CD4-positive, alpha-beta T cell treated with Interleukin-4 for 1 hour (primary cell): ENCODE measurements at regions not wholly inside any gene's neighbourhood (a gene's known extent, or its start where the extent isn't known, plus 50 kb on each side); places are given as distances from the start of the nearest gene placed in this dataset.

Experiments used
- DNase-seq, 2 donors: peaks; one replicate each; pipeline ENCODE4 v3.0.0-alpha.2; 2020 to 2022

DNA sequence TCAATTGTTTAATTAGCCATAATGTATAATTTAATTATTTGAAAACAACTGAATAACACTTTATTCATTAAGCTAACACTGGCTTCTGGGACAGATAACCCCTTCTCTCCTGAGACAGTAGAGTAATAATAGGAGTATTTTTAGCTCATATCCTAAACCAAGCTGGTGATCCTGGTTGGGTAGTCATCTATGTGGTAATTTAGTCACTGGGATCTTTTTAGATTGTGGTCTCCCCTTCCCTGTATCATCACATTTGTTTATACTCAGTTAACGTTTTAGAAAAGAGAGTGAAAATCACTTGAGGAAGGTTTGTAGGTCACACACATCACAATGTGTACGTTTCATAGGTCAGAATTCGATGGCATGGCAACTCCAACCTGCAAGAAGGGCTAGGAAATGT, 1356.6 kb upstream of the ADGRL2 start:
- no peak for DNase-seq

DNA sequence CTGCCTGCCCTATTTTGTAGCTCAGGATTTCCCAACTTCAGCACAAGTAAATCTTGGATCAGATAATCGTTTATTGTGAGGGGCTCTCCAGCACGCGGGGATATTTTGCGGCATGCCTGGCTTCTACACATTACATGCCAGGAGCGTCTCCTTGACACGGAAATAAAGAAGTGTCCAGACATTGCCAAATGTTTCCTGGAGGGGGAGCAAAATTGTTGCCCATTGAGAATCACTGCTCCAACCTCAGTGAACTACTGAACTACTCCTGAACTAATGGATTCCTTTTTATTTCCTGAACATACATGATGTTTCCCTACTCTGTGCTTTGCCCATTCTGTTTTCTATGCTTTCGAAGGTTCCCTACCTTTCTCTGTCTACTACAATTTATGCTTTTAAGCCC, 1359.1 kb upstream of the ADGRL2 start:
- DNase-seq, result no peak

- no peak for DNase-seq
Observed at GRCh38 chr1:80436851-80437250, 1363.9 kb upstream of the ADGRL2 start.

GRCh38 chr1:80427881-80428280, 1372.9 kb upstream of the ADGRL2 start:
- DNase-seq, result no peak

- DNase-seq, result no peak
Observed at GRCh38 chr1:80424249-80424648, 1376.5 kb upstream of the ADGRL2 start.

DNA sequence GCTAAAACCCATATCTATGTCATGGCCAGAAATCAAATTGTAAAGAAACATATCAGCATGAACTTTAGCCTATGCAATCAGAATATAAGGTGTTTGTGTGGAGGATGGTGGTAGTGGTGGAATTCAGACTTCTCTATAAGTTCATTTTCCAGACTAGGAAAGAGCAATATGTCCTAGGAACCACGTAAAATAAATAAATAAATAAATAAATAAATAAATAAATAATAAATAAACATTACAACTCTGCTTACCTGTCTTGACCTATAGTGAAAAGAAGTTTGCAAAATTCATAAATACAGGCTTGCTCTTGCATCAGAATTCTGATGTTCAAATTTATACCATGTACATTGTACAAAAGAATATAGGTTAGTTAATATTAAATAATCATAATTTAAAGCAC, 1382.6 kb upstream of the ADGRL2 start:
- DNase-seq, result no peak

GRCh38 chr1:80417671-80418070, 1383.1 kb upstream of the ADGRL2 start:
- no peak for DNase-seq

GRCh38 chr1:80413969-80414368, 1386.8 kb upstream of the ADGRL2 start:
- DNase-seq, result no peak

DNA sequence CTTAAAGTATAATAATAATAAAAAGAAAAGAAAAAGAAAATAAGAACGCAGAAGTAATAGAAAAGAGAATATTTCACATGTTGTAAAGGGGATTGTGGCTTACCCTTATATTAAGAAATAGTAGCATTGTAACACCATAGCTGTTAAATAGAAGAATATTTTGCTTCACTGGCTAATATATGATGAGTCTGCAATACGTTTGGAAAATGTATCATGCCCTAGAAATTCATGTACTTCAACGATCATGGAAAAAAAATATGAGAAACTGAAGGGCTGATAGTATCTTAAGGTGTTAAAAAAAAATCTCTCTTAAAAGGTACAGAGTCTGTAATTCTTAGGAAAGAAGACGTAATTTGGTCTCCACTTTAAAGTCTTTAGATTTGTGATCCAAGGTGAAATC, 1390.5 kb upstream of the ADGRL2 start:
- DNase-seq, result no peak

DNA sequence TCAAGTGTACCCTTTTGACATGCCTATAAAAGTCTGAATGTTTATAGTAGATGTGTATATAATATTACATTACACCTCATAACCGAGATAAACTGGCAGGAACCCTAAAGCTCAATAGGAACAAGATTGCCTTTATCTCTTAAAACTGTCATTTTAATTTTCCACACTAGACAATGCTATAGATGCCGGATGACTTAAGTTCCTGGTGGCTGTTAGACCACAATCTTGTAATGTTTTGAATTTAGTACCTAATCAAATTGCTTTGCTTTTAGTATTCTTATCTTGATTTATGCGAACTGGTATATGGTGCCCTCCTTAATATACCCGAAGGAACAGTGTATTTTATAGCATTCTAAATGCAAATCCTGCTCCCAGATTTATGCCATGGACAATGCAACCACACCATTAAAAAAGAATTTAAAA, 1397.0 kb upstream of the ADGRL4 start:
- DNase-seq, result no peak

GRCh38 chr1:80402625-80403024, 1396.1 kb upstream of the ADGRL4 start:
- no peak for DNase-seq

DNA sequence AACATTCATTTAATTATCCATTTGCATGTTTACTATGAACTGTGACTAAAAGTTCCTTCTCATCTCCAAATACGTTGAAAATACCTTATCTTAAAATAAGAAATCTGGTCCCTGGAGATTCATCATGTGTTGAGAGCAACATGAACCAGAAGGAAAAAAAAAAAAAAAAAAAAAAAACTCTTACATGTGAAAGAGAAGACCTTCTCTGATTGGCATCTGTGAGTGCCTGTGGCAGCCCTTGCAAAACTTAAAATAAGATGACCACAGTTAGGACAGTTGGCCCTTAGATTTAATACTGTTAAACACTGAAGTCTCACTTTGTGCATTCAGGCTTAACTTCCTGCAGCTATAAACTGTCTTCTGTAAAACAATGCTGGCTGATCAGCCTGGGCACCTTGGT, 1395.2 kb upstream of the ADGRL4 start:
- DNase-seq, result no peak

- DNase-seq, result no peak
Observed at GRCh38 chr1:80392529-80392928, 1386.0 kb upstream of the ADGRL4 start.

DNA sequence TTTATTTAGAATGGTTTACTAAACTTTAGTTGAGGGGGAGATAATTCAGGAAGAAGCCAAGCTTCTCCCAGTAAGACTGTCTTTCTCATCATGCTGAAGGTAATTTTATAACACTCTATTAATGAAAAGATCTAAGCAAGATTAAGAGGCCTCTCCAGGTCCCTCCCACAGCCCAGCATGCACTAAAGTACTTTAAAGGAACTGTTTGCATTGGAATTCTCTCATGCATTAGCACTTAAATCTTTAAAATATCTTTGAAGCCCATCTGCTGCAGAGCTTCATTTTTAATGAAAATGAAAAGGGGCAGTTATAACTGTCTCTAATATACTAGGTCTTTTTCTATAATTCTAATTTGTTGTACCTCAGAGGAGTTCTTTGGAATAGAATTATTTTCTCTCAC, 1379.1 kb upstream of the ADGRL4 start:
- no peak for DNase-seq

DNA sequence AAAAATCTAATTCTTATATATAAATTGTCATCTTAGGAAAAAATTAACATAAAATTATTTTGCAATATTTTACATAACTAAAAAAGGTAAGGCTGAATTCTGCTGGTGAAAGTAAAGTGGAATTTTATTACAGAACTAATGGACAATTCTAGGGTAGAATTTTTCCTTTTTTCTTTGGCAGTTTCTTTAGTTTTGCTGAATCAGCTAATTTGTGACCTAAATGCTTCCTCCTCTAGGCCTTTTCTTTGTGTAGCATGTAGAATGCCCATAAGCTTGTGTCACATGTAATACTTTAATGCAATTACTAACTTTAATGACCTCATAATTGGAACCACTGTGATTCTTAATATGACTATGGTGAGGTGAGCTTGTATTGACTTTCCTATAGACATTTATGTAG, 1378.4 kb upstream of the ADGRL4 start:
- no peak for DNase-seq

GRCh38 chr1:80384083-80384830, 1377.7 kb upstream of the ADGRL4 start:
- DNase-seq, result no peak

DNA sequence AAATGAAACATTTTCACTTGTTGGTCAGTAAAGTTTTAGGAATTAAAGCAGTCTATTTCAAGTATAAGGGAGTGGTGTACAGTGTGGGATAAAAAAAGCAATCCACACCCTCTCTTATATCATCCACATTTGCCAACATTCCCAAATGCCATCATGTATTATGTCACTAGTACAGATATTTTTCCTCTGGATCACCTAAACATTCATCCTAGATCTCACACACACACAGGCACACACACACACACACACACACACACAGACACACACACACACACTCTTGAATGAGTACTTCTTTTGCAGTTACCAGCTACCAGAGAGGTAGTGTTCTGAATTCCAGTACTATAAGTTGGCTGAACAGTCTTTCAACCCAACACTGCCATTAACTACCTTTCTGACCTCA, 1369.1 kb upstream of the ADGRL4 start:
- no peak for DNase-seq

DNA sequence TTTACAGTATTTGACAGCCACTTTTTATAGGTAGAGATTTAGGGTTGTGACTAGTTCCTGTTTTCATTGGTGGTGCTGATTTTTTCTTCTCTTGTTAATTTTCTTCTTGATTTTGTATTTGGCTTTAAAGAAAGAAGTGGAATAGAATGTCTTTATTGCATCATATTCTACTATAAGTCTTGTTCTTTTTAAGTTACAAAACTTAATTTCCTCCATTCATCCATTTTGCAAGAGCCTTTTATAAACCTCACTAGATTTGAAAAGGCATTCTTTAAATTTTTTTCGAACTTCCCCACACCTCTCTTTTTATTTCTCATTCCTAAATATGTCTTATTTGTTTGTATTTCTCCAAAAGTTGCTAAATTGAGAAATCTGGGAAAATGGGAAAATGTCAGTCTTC, 1368.6 kb upstream of the ADGRL4 start:
- no peak for DNase-seq

- DNase-seq, result no peak
Observed at GRCh38 chr1:80369780-80370179, 1363.2 kb upstream of the ADGRL4 start.

GRCh38 chr1:80367058-80367457, 1360.5 kb upstream of the ADGRL4 start:
- no peak for DNase-seq

DNA sequence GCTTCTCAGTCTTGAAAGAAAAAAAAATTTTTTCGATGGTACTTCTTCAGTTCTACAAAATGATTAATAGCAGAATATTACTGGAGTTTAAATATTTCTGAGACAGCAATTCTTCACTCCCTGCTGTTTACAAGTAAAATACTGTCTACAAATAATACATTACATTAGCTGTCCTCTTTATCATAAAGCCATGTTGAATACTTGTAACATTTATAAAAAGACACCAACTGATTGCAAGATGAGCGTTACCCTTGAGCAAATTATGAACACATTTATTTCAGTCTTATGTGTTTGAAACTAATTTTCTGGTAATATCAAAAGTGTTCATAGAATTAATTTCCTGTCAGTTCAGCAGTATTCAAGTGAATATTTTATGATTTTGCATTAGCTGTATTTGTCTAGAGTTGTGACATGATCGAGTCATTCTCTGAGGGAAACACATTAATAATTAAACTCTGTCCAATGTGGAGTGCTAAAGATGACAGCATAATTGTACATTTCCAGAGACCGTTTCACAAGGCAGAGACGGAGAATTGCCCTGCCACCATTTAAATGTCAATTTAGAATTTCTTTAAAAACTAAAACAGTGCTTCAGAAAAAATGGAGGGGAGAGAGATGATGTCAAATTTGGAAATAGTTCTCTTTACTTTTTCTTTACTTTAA, 1359.0 kb upstream of the ADGRL4 start:
- DNase-seq, result no peak

DNA sequence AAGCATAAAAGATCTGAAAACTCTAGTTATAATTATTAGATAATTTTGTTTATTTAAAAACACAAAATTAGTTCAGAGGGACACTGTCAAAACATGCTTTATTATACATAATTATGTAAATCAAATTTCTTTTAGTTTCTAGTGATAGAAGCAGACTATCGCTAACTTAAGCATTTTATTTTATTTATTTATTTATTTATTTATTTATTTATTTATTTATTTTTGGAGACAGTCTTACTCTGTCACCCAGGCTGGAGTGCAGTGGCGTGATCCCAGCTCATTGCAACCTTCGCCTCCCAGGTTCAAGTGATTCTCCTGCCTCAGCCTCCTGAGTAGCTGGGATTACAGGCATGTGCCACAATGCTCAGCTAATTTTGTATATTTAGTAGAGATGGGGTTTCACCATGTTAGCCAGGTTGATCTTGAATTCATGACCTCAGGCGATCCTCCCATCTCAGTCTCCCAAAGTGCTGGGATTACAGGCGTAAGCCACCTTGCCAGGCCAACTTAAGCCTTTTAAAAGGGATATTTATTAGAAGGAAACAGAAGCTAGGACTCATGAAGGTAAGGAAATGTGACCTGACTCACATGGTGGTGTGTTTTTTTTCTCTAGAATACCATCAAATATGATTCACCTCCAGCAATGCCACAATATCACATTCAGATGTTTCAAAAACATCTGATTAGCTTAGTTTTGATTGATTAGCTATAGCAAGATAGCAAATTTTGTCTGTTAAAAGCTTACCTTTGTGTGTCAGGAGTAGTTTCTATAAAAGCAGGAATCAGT, 1357.4 kb upstream of the ADGRL4 start:
- DNase-seq, result no peak

- DNase-seq, result no peak
Observed at GRCh38 chr1:80359666-80360065, 1353.1 kb upstream of the ADGRL4 start.

DNA sequence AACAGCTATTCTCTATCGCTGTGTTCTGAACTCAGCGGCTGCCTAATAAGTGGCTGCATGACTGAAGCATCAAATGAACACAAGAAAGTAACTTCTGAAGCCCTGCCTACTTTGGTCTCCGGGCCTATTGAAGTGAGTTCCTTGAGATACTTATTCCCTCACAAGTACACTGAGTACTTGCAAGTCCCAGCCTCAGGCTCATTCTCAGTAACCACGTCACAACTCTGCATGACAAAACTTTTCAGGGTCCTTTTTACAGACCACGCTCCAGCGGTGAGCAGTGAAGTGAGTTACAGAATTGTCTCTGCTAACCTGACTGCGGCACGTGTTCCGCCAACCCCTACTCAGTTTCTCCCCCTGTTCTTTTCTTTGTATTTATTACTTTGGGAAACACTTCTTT, 1342.7 kb upstream of the ADGRL4 start:
- DNase-seq, result no peak
